ENCODE measurements at regions not wholly inside any gene's neighbourhood (a gene's known extent, or its start where the extent isn't known, plus 50 kb on each side); places are given as distances from the start of the nearest gene placed in this dataset.
"Not testable (repeated sequence)": the region's sequence is repeated elsewhere in the genome, so short reads cannot be mapped to it uniquely, and the experiment has no call there.

DNA sequence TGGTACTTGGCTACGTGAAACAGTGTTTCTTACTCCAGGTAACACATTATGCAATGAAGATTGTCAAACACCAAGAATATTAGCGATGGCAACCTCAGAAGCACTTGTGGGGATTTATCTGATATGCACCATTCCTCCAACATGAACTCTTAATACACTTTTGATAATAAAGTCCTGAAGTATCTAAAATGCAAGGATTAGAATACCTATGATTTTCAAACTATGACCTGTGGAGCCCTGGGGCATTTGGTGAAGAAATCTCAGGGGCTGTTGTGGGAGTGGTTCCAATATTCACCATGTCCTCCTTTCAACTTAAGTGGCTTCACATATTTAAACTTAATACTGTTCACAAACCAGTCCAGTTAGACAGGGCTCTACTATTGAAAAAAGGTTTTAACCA is 214.6 kb upstream of the POU5F2 start:
- DNase-seq = no peak
- Histone ChIP-seq H3K4me1 (ENCODE audit: low read depth) (no peaks in the 10 kb centered on the region), H3K36me3 (ENCODE audit: low read depth) (no peaks in the 10 kb centered on the region), H3K4me3 (no peak overlapping the region), H3K9me3 (no peaks in the 10 kb centered on the region)
- intact Hi-C loops (cut with DNase I, micrococcal nuclease) = no loop called here
- no peak for ATAC-seq
- TF ChIP-seq, protein P1, sequence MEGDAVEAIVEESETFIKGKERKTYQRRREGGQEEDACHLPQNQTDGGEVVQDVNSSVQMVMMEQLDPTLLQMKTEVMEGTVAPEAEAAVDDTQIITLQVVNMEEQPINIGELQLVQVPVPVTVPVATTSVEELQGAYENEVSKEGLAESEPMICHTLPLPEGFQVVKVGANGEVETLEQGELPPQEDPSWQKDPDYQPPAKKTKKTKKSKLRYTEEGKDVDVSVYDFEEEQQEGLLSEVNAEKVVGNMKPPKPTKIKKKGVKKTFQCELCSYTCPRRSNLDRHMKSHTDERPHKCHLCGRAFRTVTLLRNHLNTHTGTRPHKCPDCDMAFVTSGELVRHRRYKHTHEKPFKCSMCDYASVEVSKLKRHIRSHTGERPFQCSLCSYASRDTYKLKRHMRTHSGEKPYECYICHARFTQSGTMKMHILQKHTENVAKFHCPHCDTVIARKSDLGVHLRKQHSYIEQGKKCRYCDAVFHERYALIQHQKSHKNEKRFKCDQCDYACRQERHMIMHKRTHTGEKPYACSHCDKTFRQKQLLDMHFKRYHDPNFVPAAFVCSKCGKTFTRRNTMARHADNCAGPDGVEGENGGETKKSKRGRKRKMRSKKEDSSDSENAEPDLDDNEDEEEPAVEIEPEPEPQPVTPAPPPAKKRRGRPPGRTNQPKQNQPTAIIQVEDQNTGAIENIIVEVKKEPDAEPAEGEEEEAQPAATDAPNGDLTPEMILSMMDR (IDR thresholded peaks at IDR 0.05) = no peak

DNA sequence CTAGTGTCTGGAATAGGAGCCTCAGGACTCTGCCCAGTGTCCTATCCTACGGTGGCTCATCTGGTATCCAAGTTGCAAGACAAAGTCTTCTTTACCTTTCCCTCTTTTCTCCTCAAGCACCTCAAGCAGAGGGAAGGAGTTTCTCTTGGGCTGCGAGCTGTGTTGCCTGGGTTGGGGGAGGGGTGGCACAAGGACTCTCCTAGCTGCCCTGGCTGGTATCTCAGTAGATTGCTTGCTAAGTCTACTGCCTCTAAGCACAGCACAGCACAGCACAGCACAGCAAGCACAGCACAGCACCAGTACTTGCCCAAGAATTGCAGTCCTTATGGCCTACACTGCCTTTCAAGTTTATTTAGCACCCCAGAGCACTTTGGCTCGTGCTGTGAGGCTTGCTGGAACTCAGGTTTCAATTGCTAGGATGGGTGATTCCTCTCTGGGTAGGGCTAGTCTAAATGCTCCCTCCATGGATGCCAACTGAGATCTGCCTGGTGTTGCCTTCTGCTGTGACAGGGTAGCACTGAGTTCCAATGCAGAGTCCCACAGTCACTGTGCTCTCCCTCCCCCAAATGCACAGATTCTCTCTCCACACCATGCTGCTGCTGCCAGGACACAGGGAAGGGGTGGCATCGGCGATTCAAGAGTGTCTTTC is 213.1 kb upstream of the POU5F2 start:
- TF ChIP-seq, protein P1 (IDR thresholded peaks at IDR 0.05) = no peak
- H3K9me3 ChIP-seq = no peaks in the 10 kb centered on the region
- H3K36me3 ChIP-seq (ENCODE audit: low read depth) = no peaks in the 10 kb centered on the region
- H3K4me3 ChIP-seq = no peak overlapping the region
- H3K4me1 ChIP-seq (ENCODE audit: low read depth) = no peaks in the 10 kb centered on the region
- ATAC-seq = no peak
- intact Hi-C loops (cut with DNase I, micrococcal nuclease) = no loop called here
- DNase-seq = no peak

DNA sequence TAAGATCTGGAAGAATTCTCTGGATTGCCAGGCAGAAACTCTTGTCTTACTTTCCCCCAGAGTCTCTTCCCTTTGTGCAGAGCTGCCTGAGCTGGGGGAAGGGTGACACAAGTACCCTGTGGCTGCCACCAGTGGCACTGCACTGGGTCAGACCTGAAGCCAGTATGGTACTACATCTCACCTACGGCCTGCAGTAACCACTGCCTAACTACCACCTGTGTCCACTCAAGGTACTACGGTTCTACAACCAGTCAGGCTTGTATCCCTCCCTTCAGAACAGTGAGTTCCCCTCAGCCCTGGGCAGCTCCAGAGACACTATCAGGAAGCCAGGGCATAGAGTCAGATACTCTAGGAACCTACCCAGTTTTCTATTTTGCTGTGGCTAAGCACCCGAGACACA is 212.0 kb upstream of the POU5F2 start:
- Histone ChIP-seq H3K36me3 (ENCODE audit: low read depth) (no peaks in the 10 kb centered on the region), H3K4me1 (ENCODE audit: low read depth) (no peaks in the 10 kb centered on the region), H3K9me3 (no peaks in the 10 kb centered on the region), H3K4me3 (no peak overlapping the region)
- intact Hi-C loops (cut with DNase I, micrococcal nuclease) = no loop called here
- ATAC-seq = no peak
- no peak for DNase-seq
- TF ChIP-seq, protein P1 (IDR thresholded peaks at IDR 0.05) = no peak

DNA sequence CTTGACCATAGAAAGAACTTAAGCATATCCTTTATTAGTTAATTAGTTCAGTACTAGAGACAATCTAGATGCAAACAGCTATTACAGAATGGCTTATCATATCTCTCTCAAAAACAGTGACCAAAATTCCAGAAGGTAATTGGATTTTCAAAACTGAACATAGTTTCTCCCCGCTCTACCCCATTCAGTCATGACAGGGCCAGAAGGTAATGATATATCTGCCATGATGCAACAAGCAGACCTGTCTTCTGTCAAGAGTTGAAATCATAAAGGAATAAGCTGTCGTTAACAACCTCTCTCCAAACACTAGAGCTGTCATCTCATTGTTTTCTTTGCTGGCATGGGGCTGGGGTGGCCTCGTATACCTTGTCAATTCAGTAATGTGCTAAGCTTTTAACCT is 200.5 kb upstream of the POU5F2 start:
- no peak for ATAC-seq
- Histone ChIP-seq H3K4me1 (ENCODE audit: low read depth) (no peaks in the 10 kb centered on the region), H3K9me3 (no peaks in the 10 kb centered on the region), H3K36me3 (ENCODE audit: low read depth) (no peaks in the 10 kb centered on the region), H3K4me3 (no peak overlapping the region)
- intact Hi-C loops (cut with DNase I, micrococcal nuclease) = no loop called here
- no peak for DNase-seq
- TF ChIP-seq, protein P1 (IDR thresholded peaks at IDR 0.05) = no peak

DNA sequence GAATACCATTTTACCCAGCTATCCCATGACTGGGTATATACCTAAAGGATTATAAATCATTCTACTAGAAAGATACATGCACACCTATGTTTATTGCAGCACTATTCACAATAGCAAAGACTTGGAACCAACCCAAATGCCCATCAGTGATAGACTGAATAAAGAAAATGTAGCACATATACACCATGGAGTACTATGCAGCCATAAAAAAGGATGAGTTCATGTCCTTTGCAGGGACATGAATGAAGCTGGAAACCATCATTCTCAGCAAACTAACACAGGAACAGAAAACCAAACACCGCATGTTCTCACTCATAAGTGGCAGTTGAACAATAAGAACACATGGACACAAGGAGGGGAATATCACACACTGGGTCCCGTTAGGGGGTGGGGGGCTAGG is 191.9 kb upstream of the POU5F2 start:
- H3K4me3 ChIP-seq; DNase-seq; intact Hi-C loops (cut with DNase I, micrococcal nuclease); H3K36me3 ChIP-seq (ENCODE audit: low read depth); ATAC-seq; H3K9me3 ChIP-seq; H3K4me1 ChIP-seq (ENCODE audit: low read depth): not testable (repeated sequence)

DNA sequence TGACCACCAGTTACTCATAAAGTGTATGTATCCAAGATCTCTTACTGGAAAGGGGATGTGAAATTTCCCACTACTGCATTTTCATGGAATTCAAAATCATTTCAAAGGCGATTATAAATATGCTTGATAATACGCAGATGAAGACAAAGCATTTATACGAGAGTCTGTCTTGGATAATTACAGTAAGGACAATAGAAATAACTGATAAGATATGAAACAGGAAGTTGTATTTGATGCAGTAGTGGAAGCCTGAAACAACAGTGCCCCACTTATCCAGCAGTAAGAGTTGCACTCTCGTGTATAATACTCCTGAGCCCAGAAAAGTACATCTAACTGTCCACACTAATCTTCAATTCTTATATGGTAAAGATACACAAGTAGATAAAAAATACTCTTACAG is 188.7 kb upstream of the POU5F2 start:
- Histone ChIP-seq H3K4me3 (no peak overlapping the region), H3K36me3 (ENCODE audit: low read depth) (no peaks in the 10 kb centered on the region), H3K9me3 (no peaks in the 10 kb centered on the region), H3K4me1 (ENCODE audit: low read depth) (no peaks in the 10 kb centered on the region)
- TF ChIP-seq, protein P1 (IDR thresholded peaks at IDR 0.05) = no peak
- intact Hi-C loops (cut with DNase I, micrococcal nuclease) = no loop called here
- ATAC-seq (no peak), DNase-seq (no peak)

Measured in mucosa of descending colon (tissue), 3 donors.